Neural crest cell (in vitro differentiated cells): ENCODE measurements at regions not wholly inside any gene's neighbourhood (a gene's known extent, or its start where the extent isn't known, plus 50 kb on each side); places are given as distances from the start of the nearest gene placed in this dataset.
"Not testable (repeated sequence)": the region's sequence is repeated elsewhere in the genome, so short reads cannot be mapped to it uniquely, and the experiment has no call there.

Source experiments
- DNase-seq: peaks from one replicate; pipeline ENCODE4 v3.0.0; 2021; ENCODE audit warnings: low read depth, mixed read lengths, low spot score
- H3K27ac Mint-ChIP-seq: one replicate; pipeline ENCODE4 v1.8.0; 2021; ENCODE audit warnings: mild to moderate bottlenecking, mixed read lengths; ENCODE audit not compliant: unreplicated experiment
- H3K27me3 Mint-ChIP-seq: 2 replicates; pipeline ENCODE4 v1.8.0; 2021; ENCODE audit warnings: low read depth, mild to moderate bottlenecking, mixed read lengths
- H3K36me3 Mint-ChIP-seq: 2 replicates; pipeline ENCODE4 v1.8.0; 2021; ENCODE audit warnings: low read depth, mild to moderate bottlenecking, mixed read lengths
- H3K4me1 Mint-ChIP-seq: 2 replicates; pipeline ENCODE4 v1.8.0; 2021; ENCODE audit warnings: mixed read lengths
- H3K4me3 Mint-ChIP-seq: one replicate; pipeline ENCODE4 v1.8.0; 2021; ENCODE audit warnings: mild to moderate bottlenecking, mixed read lengths
- H3K9me3 Mint-ChIP-seq: 2 replicates; pipeline ENCODE4 v1.8.0; 2021; ENCODE audit warnings: mixed read lengths
- TF ChIP-seq, protein P1 (sequence below): fragments of 200-600 bp; sonication (generic); conservative IDR thresholded peaks from 2 replicates; pipeline ENCODE4 v1.5.0; 2021; ENCODE audit warnings: antibody characterized with exemption, mild to moderate bottlenecking

DNA sequence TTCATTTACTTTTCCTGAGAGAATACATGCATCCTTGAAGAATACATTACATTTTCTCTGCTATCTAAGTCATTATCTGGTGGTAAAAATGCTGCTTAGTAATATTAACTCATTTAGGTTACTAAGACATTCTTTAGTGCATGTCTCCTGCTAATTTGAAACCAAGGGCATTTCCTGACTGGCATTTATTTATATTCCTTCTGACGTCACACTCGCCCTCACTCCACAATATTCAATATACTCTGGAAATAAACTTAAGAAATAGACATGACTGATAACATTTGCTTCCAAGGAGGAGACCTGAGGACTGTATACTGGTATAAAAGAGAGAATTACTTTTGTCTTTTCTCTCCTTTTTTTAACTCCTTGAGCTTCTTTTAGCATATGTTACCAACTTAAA is 619.5 kb upstream of the SMIM31 start:
- Mint-ChIP-seq H3K9me3 (no peaks in the 10 kb centered on the region), H3K4me1 (no peaks in the 10 kb centered on the region), H3K36me3 (no peaks in the 10 kb centered on the region), H3K4me3 (no peak overlapping the region), H3K27ac (no peak overlapping the region), H3K27me3 (no peaks in the 10 kb centered on the region)
- DNase-seq = no peak
- TF ChIP-seq, protein P1, sequence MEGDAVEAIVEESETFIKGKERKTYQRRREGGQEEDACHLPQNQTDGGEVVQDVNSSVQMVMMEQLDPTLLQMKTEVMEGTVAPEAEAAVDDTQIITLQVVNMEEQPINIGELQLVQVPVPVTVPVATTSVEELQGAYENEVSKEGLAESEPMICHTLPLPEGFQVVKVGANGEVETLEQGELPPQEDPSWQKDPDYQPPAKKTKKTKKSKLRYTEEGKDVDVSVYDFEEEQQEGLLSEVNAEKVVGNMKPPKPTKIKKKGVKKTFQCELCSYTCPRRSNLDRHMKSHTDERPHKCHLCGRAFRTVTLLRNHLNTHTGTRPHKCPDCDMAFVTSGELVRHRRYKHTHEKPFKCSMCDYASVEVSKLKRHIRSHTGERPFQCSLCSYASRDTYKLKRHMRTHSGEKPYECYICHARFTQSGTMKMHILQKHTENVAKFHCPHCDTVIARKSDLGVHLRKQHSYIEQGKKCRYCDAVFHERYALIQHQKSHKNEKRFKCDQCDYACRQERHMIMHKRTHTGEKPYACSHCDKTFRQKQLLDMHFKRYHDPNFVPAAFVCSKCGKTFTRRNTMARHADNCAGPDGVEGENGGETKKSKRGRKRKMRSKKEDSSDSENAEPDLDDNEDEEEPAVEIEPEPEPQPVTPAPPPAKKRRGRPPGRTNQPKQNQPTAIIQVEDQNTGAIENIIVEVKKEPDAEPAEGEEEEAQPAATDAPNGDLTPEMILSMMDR = no peak

DNA sequence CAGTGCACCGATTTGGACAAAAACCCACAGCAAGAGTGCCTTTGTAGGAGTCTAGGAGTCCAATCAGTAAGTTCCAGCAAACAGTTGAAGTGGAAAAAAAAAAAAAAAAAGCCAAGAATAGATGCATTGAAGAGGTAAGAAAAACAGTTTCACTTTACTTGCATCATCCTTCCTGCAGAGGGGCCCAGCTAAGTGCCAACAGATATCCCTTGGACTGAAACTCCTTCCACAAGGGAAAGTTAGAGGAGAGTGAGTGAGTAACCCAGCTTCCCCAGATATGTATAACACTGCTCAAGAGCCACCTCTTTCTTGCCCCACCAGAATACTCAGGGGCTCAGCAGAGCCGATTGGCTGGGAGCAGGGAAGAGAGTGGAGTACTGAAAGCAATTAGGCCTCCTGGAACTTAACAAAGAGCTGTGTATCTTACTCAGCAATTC is 617.7 kb upstream of the SMIM31 start:
- no peaks in the 10 kb centered on the region for H3K4me1 Mint-ChIP-seq
- TF ChIP-seq, protein P1 = no peak
- H3K27me3 Mint-ChIP-seq = no peaks in the 10 kb centered on the region
- no peak for DNase-seq
- H3K36me3 Mint-ChIP-seq = no peaks in the 10 kb centered on the region
- H3K27ac Mint-ChIP-seq = no peak overlapping the region
- no peaks in the 10 kb centered on the region for H3K9me3 Mint-ChIP-seq
- H3K4me3 Mint-ChIP-seq = no peak overlapping the region

DNA sequence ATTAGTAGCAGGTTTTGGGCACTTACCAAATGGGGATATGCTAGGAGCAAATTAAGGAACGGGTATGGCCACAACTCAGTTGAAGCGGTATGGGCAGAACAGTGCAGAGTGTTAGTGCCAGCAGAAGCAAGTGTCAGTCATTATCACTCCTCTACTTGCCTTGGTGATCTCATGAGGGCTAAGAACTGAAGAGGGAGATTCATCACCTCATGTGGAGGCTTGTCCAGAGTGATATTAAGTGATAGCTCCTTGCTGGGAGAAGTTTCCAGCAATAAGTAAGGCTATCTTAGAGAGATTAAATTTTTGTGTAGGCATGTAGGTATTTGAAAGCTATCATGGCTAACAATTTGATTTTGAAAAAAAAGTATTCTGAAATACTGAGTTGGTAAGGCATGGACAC is 615.4 kb upstream of the SMIM31 start:
- Mint-ChIP-seq H3K9me3 (no peaks in the 10 kb centered on the region), H3K36me3 (no peaks in the 10 kb centered on the region), H3K27ac (no peak overlapping the region), H3K4me1 (no peaks in the 10 kb centered on the region), H3K27me3 (no peaks in the 10 kb centered on the region), H3K4me3 (no peak overlapping the region)
- TF ChIP-seq, protein P1 = no peak
- DNase-seq = no peak

DNA sequence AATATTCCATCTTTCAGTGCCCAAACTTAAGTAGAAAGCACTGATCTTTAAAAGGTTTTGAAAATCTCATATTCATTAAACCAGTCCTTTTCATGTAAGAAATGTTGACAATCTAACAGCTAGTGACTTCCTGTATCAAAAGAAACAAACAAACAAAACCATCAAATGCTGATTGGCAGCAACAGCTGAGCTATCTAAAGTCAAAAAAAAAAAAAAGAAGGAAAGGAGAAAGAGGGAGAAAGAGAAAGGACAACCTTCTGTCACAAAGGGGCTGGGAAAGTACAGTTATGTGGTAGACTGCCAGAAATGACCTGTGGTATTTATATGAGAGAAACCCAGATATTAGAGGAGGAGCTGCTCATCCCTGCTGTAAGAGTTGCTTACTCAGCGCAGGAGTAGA is 614.6 kb upstream of the SMIM31 start:
- TF ChIP-seq, protein P1 = no peak
- H3K27me3 Mint-ChIP-seq = no peaks in the 10 kb centered on the region

DNA sequence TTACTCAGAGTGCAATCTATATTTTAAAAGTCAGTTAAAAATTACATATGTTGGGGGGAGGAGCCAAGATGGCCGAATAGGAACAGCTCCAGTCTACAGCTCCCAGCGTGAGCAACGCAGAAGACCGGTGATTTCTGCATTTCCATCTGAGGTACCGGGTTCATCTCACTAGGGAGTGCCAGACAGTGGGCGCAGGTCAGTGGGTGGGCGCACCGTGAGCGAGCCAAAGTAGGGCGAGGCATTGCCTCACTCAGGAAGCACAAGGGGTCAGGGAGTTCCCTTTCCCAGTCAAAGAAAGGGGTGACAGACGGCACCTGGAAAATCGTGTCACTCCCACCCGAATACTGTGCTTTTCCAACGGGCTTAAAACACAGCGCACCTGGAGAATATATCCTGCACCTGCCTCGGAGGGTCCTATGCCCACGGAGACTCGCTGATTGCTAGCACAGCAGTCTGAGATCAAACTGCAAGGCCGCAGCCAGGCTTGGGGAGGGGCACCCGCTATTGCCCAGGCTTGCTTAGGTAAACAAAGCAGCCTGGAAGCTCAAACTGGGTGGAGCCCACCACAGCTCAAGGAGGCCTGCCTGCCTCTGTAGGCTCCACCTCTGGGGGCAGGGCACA is 612.1 kb upstream of the SMIM31 start:
- not testable (repeated sequence) for H3K36me3 Mint-ChIP-seq, H3K27ac Mint-ChIP-seq, H3K4me1 Mint-ChIP-seq, H3K27me3 Mint-ChIP-seq, H3K4me3 Mint-ChIP-seq, H3K9me3 Mint-ChIP-seq, DNase-seq

More for the DNA sequence above, 614.6 kb upstream of the SMIM31 start:
- Mint-ChIP-seq H3K9me3 (no peaks in the 10 kb centered on the region), H3K27ac (no peak overlapping the region), H3K4me1 (no peaks in the 10 kb centered on the region), H3K4me3 (no peak overlapping the region), H3K36me3 (no peaks in the 10 kb centered on the region)
- no peak for DNase-seq

DNA sequence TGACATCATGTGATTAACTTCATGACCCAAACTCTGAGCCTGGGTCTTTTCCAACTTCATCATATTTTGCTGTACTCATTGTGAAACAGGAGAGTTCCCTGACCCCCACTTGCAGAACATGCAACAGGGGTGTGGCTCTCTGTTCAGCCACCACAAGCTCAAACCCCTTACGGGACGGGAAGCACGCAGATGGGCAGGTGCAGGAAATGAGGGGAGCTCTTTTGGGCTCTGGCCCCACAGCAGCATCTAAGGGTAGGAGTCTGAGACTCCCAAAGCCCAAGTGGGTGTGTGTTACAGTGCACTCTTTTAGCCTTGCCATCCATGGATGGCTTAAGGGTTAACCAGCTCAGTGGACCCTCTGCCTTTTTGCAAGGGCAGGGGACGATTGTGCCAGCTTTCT is 599.5 kb upstream of the SMIM31 start:
- no peaks in the 10 kb centered on the region for H3K9me3 Mint-ChIP-seq
- H3K36me3 Mint-ChIP-seq = no peaks in the 10 kb centered on the region
- H3K27me3 Mint-ChIP-seq = no peaks in the 10 kb centered on the region

More for the DNA sequence above, 599.5 kb upstream of the SMIM31 start:
- Mint-ChIP-seq H3K27ac (no peak overlapping the region), H3K4me1 (no peaks in the 10 kb centered on the region), H3K4me3 (no peak overlapping the region)
- TF ChIP-seq, protein P1 = no peak
- no peak for DNase-seq
